ENCODE measurements at regions not wholly inside any gene's neighbourhood (a gene's known extent, or its start where the extent isn't known, plus 50 kb on each side); places are given as distances from the start of the nearest gene placed in this dataset.

GRCh38 chr2:78293768-78294167, 731.7 kb upstream of the REG3G start:
- no peak for TF ChIP-seq CTCF (conservative IDR thresholded peaks at IDR 0.05; ENCODE audit: low read depth, low read length)
- H3K4me3 ChIP-seq (ENCODE audit: low read depth, low read length), result no peak overlapping the region
- DNase-seq (ENCODE audit: low read depth), result no peak

GRCh38 chr2:78301166-78301789, 724.2 kb upstream of the REG3G start:
- DNase-seq (ENCODE audit: low read depth), result no peak
- no peak overlapping the region for H3K4me3 ChIP-seq (ENCODE audit: low read depth, low read length)
- no peak for TF ChIP-seq CTCF (conservative IDR thresholded peaks at IDR 0.05; ENCODE audit: low read depth, low read length)

GRCh38 chr2:78304678-78305077, 720.8 kb upstream of the REG3G start:
- no peak for DNase-seq (ENCODE audit: low read depth)
- no peak overlapping the region for H3K4me3 ChIP-seq (ENCODE audit: low read depth, low read length)
- no peak for TF ChIP-seq CTCF (conservative IDR thresholded peaks at IDR 0.05; ENCODE audit: low read depth, low read length)

- no peak overlapping the region for H3K4me3 ChIP-seq (ENCODE audit: low read depth, low read length)
- TF ChIP-seq CTCF (conservative IDR thresholded peaks at IDR 0.05; ENCODE audit: low read depth, low read length), result no peak
- no peak for DNase-seq (ENCODE audit: low read depth)
These were observed 716.0 kb upstream of the REG3G start for GRCh38 chr2:78309460-78309859.

- no peak for TF ChIP-seq CTCF (conservative IDR thresholded peaks at IDR 0.05; ENCODE audit: low read depth, low read length)
- H3K4me3 ChIP-seq (ENCODE audit: low read depth, low read length), result no peak overlapping the region
- DNase-seq (ENCODE audit: low read depth), result no peak
These were observed 710.1 kb upstream of the REG3G start for GRCh38 chr2:78315368-78315767.

- DNase-seq (ENCODE audit: low read depth), result no peak
- no peak overlapping the region for H3K4me3 ChIP-seq (ENCODE audit: low read depth, low read length)
- TF ChIP-seq CTCF (conservative IDR thresholded peaks at IDR 0.05; ENCODE audit: low read depth, low read length), result no peak
These were observed 707.2 kb upstream of the REG3G start for GRCh38 chr2:78318275-78318674.

- DNase-seq (ENCODE audit: low read depth), result no peak
- no peak for TF ChIP-seq CTCF (conservative IDR thresholded peaks at IDR 0.05; ENCODE audit: low read depth, low read length)
- no peak overlapping the region for H3K4me3 ChIP-seq (ENCODE audit: low read depth, low read length)
These were observed 695.3 kb upstream of the REG3G start for GRCh38 chr2:78330193-78330592.
